GM12878 (cell line): ENCODE measurements at regions not wholly inside any gene's neighbourhood (a gene's known extent, or its start where the extent isn't known, plus 50 kb on each side); places are given as distances from the start of the nearest gene placed in this dataset.
A peak's percentile ranks its signal among the peaks of the same experiment; 100 is the strongest.

Experiments used
- ASH2L ChIP-seq: fragments of 300-600, 200-600 bp; sonication (generic); IDR thresholded peaks from 2 replicates; pipeline ENCODE4 v1.6.1; 2017; ENCODE audit warnings: low read depth, mild to moderate bottlenecking, borderline replicate concordance
- CHD2 ChIP-seq: IDR thresholded peaks from 2 replicates; pipeline ENCODE4 v1.6.1; 2011; ENCODE audit warnings: low read depth, low read length, improper control_type of control experiment, borderline replicate concordance
- E2F4 ChIP-seq: IDR thresholded peaks from 2 replicates; pipeline ENCODE4 v1.6.1; 2012; ENCODE audit warnings: low read depth, low read length, improper control_type of control experiment
- EED ChIP-seq: sonication (generic); IDR thresholded peaks from 2 replicates; pipeline ENCODE4 v1.6.1; 2016; ENCODE audit warnings: antibody characterized with exemption, low read depth
- EGR1 ChIP-seq, 2 experiments: IDR thresholded peaks; 1 replicate in 1 of 2; 2 replicates in 1 of 2; pipeline ENCODE4 v1.6.1; 2011 to 2012; ENCODE audit warnings: low read depth in 2 of 2, low read length in 2 of 2, borderline replicate concordance in 1 of 2, mild to moderate bottlenecking in 1 of 2, moderate library complexity in 1 of 2
- ETV6 ChIP-seq, 2 experiments: fragments of 450-650 bp in 1 of 2; IDR thresholded peaks in 1 of 2; conservative IDR thresholded peaks in 1 of 2; 2 replicates each; pipeline ENCODE4 v1.6.1; 2014; ENCODE audit warnings: antibody characterized with exemption in 1 of 2, borderline replicate concordance in 1 of 2, low read depth in 1 of 2, mild to moderate bottlenecking in 1 of 2, moderate library complexity in 1 of 2
- EZH2 ChIP-seq: IDR thresholded peaks from 2 replicates; pipeline ENCODE4 v1.6.1; 2012; ENCODE audit warnings: low read depth, mild to moderate bottlenecking, control low read depth, inconsistent platforms, low read length, borderline replicate concordance; ENCODE audit not compliant: control insufficient read depth
- GABPA ChIP-seq: IDR thresholded peaks from 2 replicates; pipeline ENCODE4 v1.6.1; 2014; ENCODE audit warnings: antibody characterized with exemption, low read depth, mild to moderate bottlenecking, inconsistent platforms
- HDAC2 ChIP-seq: fragments of 200-600 bp; sonication (generic); IDR thresholded peaks from 2 replicates; pipeline ENCODE4 v1.6.1; 2017
- JUND ChIP-seq: IDR thresholded peaks from 2 replicates; pipeline ENCODE4 v1.6.1; 2012; ENCODE audit warnings: low read depth, mild to moderate bottlenecking, low read length, improper control_type of control experiment, moderate library complexity
- LARP7 ChIP-seq: fragments of 450-650 bp; IDR thresholded peaks from 2 replicates; pipeline ENCODE4 v1.6.1; 2017; ENCODE audit warnings: mild to moderate bottlenecking
- NFYB ChIP-seq: IDR thresholded peaks from 2 replicates; pipeline ENCODE4 v1.6.1; 2011; ENCODE audit warnings: low read depth, mild to moderate bottlenecking, low read length, improper control_type of control experiment, moderate library complexity; ENCODE audit not compliant: insufficient read depth
- POU2F2 ChIP-seq: IDR thresholded peaks from 3 replicates; pipeline ENCODE4 v1.6.1; 2011; ENCODE audit warnings: low read depth, mild to moderate bottlenecking, low read length, borderline replicate concordance
- TCF7 ChIP-seq: IDR thresholded peaks from 2 replicates; pipeline ENCODE4 v1.6.1; 2014; ENCODE audit warnings: antibody characterized with exemption, borderline replicate concordance
- ZNF592 ChIP-seq: fragments of 450-650 bp; IDR thresholded peaks from 2 replicates; pipeline ENCODE4 v1.6.1; 2017; ENCODE audit warnings: mild to moderate bottlenecking, moderate library complexity
- ZNF622 ChIP-seq: fragments of 450-650 bp; IDR thresholded peaks from 2 replicates; pipeline ENCODE4 v1.6.1; 2017; ENCODE audit warnings: mild to moderate bottlenecking, inconsistent platforms
- ZNF687 ChIP-seq: fragments of 450-650 bp; IDR thresholded peaks from 2 replicates; pipeline ENCODE4 v1.6.1; 2017; ENCODE audit warnings: mild to moderate bottlenecking, moderate library complexity
- TF ChIP-seq, protein P1 (sequence below): IDR thresholded peaks from 2 replicates; pipeline ENCODE4 v1.6.1; 2012; ENCODE audit warnings: low read depth, low read length, improper control_type of control experiment

GRCh38 chr14:50000380-50001150, 107.7 kb downstream of the ARF6 start (continued):
- TF ChIP-seq ZNF687: peak; percentile 61
- peak; percentile 54; the same call in 1 of the 2 replicates for TF ChIP-seq LARP7
- no peak for TF ChIP-seq ASH2L
- TF ChIP-seq, protein P1, sequence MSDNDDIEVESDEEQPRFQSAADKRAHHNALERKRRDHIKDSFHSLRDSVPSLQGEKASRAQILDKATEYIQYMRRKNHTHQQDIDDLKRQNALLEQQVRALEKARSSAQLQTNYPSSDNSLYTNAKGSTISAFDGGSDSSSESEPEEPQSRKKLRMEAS: no peak
- TF ChIP-seq GABPA: no peak
- no peak for TF ChIP-seq CHD2
- no peak for TF ChIP-seq ZNF622
- TF ChIP-seq EGR1 (IDR thresholded peaks at IDR 0.05; ENCODE audit: borderline replicate concordance in 1 of 2, low read depth in 2 of 2, low read length in 2 of 2): no peak
- no peak for TF ChIP-seq EZH2
- no peak for TF ChIP-seq JUND
- peak; percentile 71; the same call in 2 of the 3 replicates for TF ChIP-seq POU2F2
- peak; percentile 52; the same call in 1 of the 2 replicates for TF ChIP-seq ZNF592
- TF ChIP-seq E2F4: no peak
- no peak for TF ChIP-seq NFYB
- TF ChIP-seq ETV6 (conservative IDR thresholded peaks at IDR 0.05 in 1 of 2, IDR thresholded peaks at IDR 0.05 in 1 of 2; ENCODE audit: borderline replicate concordance in 1 of 2, low read depth in 1 of 2): peak in 1 of 2 experiments; percentile 53; a peak in 1 of 4 replicates
- TF ChIP-seq EED: peak; percentile 53
- 0 out of 2 replicates have a peak, but pooled peaks have one; percentile 51 for TF ChIP-seq TCF7
- no peak for TF ChIP-seq HDAC2
